HepG2 (cell line): ENCODE measurements at regions not wholly inside any gene's neighbourhood (a gene's known extent, or its start where the extent isn't known, plus 50 kb on each side); places are given as distances from the start of the nearest gene placed in this dataset.

Source experiments
- ATAC-seq: fragments of 200-7000 bp; cut with Tn5 transposase; 3 replicates; pipeline ENCODE4 v1.9.1; 2020; ENCODE audit warnings: mild to moderate bottlenecking, moderate library complexity
- BruUV-seq: library from RNA; stranded (reverse); fragments of 400-500 nt; replicated peaks from 2 replicates; lab custom pipeline; 2021; lab: Mats Ljungman, UMichigan
- CTCF ChIA-PET: fragments of 300-600 bp; formaldehyde crosslinking; extraction: SDS; loops from one replicate; lab custom pipeline; 2021; ENCODE audit warnings: low total read pairs, inconsistent platforms, low intra/inter-chr PET ratio; lab: Yijun Ruan, JAX
- POLR2A ChIA-PET: fragments of 350-600 bp; sonication (Branson Sonifier 250); formaldehyde crosslinking; loops from one replicate; lab custom pipeline; 2020; ENCODE audit warnings: antibody characterized with exemption, inconsistent platforms; lab: Yijun Ruan, JAX
- DNase-seq: peaks from one replicate; pipeline ENCODE4 v3.0.0-alpha.2; 2015; ENCODE audit warnings: low spot score
- FAIRE-seq: peaks from 3 replicates; lab custom pipeline; 2011; peaks lifted over from hg19 to GRCh38; lab: Jason Lieb, UNC
- H2AFZ ChIP-seq: one replicate; pipeline ENCODE4 v1.6.1; 2011; ENCODE audit warnings: low read length, inconsistent platforms
- H3K27ac ChIP-seq: fragments of 300-600 bp; 3 replicates; pipeline ENCODE4 v1.8.0; 2011; ENCODE audit warnings: mixed run types, mild to moderate bottlenecking, mixed read lengths, low read length, inconsistent platforms; ENCODE audit not compliant: insufficient read depth; ENCODE audit errors: extremely low read length
- H3K27me3 ChIP-seq, 2 experiments: fragments of 200-600 bp in 1 of 2; 2 replicates in 1 of 2; 3 replicates in 1 of 2; pipeline versions ENCODE4 v1.6.0 to v1.8.0; 2011; ENCODE audit warnings: low read length in 2 of 2, mild to moderate bottlenecking in 2 of 2, moderate library complexity in 2 of 2, inconsistent platforms in 1 of 2; ENCODE audit not compliant: insufficient read depth in 2 of 2, control insufficient read depth in 1 of 2
- H3K36me3 ChIP-seq, 2 experiments: fragments of 200-600 bp in 1 of 2; replicated peaks in 1 of 2; 2 replicates in 1 of 2; 3 replicates in 1 of 2; pipeline versions ENCODE4 v1.5.1 to v1.8.0; 2011; ENCODE audit warnings: low read length in 2 of 2, inconsistent platforms in 1 of 2; ENCODE audit not compliant: insufficient read depth in 2 of 2, control insufficient read depth in 1 of 2
- H3K4me1 ChIP-seq: 2 replicates; pipeline ENCODE4 v1.5.1; 2012; ENCODE audit warnings: low read length, inconsistent platforms; ENCODE audit not compliant: insufficient read depth
- H3K4me2 ChIP-seq: 2 replicates; pipeline ENCODE4 v1.6.0; 2011; ENCODE audit warnings: low read depth, low read length, inconsistent platforms
- H3K4me3 ChIP-seq, 3 experiments: fragments of 200-600 bp in 1 of 3; sonication (generic), shearing (Covaris generic) in 1 of 3; replicated peaks in 1 of 3; 2 replicates each; pipeline ENCODE4 v1.5.1; 2011 to 2016; ENCODE audit warnings: low read length in 3 of 3, inconsistent platforms in 2 of 3, low read depth in 2 of 3, mild to moderate bottlenecking in 2 of 3, control low read depth in 1 of 3, mixed read lengths in 1 of 3; ENCODE audit not compliant: insufficient read depth in 1 of 3
- H3K79me2 ChIP-seq: one replicate; pipeline ENCODE4 v1.6.1; 2011; ENCODE audit warnings: low read length, inconsistent platforms; ENCODE audit not compliant: insufficient read depth
- H3K9ac ChIP-seq: 2 replicates; pipeline ENCODE4 v1.6.0; 2011; ENCODE audit warnings: mild to moderate bottlenecking, low read depth, low read length, inconsistent platforms; ENCODE audit not compliant: insufficient read depth
- H3K9me3 ChIP-seq: 2 replicates; pipeline ENCODE4 v1.5.1; 2012; ENCODE audit warnings: mild to moderate bottlenecking, low read length
- H4K20me1 ChIP-seq: 2 replicates; pipeline ENCODE4 v1.6.0; 2011; ENCODE audit warnings: inconsistent platforms, mild to moderate bottlenecking, low read length, moderate library complexity; ENCODE audit not compliant: insufficient read depth
- KIAA2018 ChIP-seq: sonication (generic); formaldehyde crosslinking; IDR thresholded peaks from 2 replicates; pipeline ENCODE4 v1.5.0; 2020; ENCODE audit warnings: mild to moderate bottlenecking, missing genetic modification reagents, borderline replicate concordance
- PTBP1 ChIP-seq: fragments of 200-400 bp; formaldehyde crosslinking; IDR thresholded peaks from 2 replicates; pipeline ENCODE4 v1.6.1; 2018; ENCODE audit warnings: low read length, low read depth; ENCODE audit not compliant: poor library complexity, severe bottlenecking
- ZMYM4 ChIP-seq: sonication (generic); formaldehyde crosslinking; IDR thresholded peaks from 2 replicates; pipeline ENCODE4 v1.8.1; 2023; ENCODE audit warnings: mild to moderate bottlenecking, missing genetic modification reagents
- ZNF136 ChIP-seq: sonication (generic); formaldehyde crosslinking; IDR thresholded peaks from 2 replicates; pipeline ENCODE4 v1.8.1; 2022; ENCODE audit warnings: low read depth, mild to moderate bottlenecking, moderate library complexity, missing genetic modification reagents
- ZNF225 ChIP-seq: sonication (generic); formaldehyde crosslinking; IDR thresholded peaks from 2 replicates; pipeline ENCODE4 v1.4.0; 2020; ENCODE audit warnings: mild to moderate bottlenecking, missing genetic modification reagents
- ZSCAN12 ChIP-seq: sonication (generic); formaldehyde crosslinking; IDR thresholded peaks from 2 replicates; pipeline ENCODE4 v1.9.0; 2021; ENCODE audit warnings: mild to moderate bottlenecking, missing genetic modification reagents
- WGBS: methylation state at CpG from one replicate; pipeline ENCODE4 v1.1.6; 2017; ENCODE audit warnings: low lambda C conversion rate; 5-methylcytosine and 5-hydroxymethylcytosine counted together
- in situ Hi-C: cut with HindIII; loops from 2 replicates; pipeline ENCODE4 v1.10.0; 2017; ENCODE audit warnings: low pct_unique_long_range_greater_than_20kb; ENCODE audit not compliant: extremely low pct_ligation_motif_present
- intact Hi-C: fragments of 100-400 bp; cut with micrococcal nuclease; formaldehyde crosslinking; loops from one replicate; pipeline ENCODE4 v1.10.0; 2022; ENCODE audit not compliant: unreplicated experiment
- TF ChIP-seq, protein P1 (sequence below): sonication (generic); formaldehyde crosslinking; IDR thresholded peaks from 2 replicates; pipeline ENCODE4 v1.5.0; 2020; ENCODE audit warnings: missing genetic modification reagents
- TF ChIP-seq, protein P2 (sequence below): sonication (generic); formaldehyde crosslinking; IDR thresholded peaks from 2 replicates; pipeline ENCODE4 v1.4.0; 2020; ENCODE audit warnings: missing genetic modification reagents

- ATAC-seq, result no peak
- no peak overlapping the region for H3K27ac ChIP-seq
- CTCF ChIA-PET, result no interaction called here
- no peaks in the 10 kb centered on the region for H4K20me1 ChIP-seq
- H3K79me2 ChIP-seq, result no peaks in the 10 kb centered on the region
- H3K9me3 ChIP-seq, result no peaks in the 10 kb centered on the region
- no peak for FAIRE-seq
- H3K36me3 ChIP-seq, result no peaks in the 10 kb centered on the region
- in situ Hi-C loops, result no loop called here
- TF ChIP-seq ZSCAN12 (CRISPR knock-in tag) (no peak), PTBP1 (no peak), ZNF225 (no peak), ZMYM4 (CRISPR knock-in tag) (no peak), KIAA2018 (CRISPR knock-in tag) (no peak), ZNF136 (no peak)
- TF ChIP-seq, protein P1, sequence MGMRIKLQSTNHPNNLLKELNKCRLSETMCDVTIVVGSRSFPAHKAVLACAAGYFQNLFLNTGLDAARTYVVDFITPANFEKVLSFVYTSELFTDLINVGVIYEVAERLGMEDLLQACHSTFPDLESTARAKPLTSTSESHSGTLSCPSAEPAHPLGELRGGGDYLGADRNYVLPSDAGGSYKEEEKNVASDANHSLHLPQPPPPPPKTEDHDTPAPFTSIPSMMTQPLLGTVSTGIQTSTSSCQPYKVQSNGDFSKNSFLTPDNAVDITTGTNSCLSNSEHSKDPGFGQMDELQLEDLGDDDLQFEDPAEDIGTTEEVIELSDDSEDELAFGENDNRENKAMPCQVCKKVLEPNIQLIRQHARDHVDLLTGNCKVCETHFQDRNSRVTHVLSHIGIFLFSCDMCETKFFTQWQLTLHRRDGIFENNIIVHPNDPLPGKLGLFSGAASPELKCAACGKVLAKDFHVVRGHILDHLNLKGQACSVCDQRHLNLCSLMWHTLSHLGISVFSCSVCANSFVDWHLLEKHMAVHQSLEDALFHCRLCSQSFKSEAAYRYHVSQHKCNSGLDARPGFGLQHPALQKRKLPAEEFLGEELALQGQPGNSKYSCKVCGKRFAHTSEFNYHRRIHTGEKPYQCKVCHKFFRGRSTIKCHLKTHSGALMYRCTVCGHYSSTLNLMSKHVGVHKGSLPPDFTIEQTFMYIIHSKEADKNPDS (CRISPR knock-in tag), result no peak
- TF ChIP-seq, protein P2, sequence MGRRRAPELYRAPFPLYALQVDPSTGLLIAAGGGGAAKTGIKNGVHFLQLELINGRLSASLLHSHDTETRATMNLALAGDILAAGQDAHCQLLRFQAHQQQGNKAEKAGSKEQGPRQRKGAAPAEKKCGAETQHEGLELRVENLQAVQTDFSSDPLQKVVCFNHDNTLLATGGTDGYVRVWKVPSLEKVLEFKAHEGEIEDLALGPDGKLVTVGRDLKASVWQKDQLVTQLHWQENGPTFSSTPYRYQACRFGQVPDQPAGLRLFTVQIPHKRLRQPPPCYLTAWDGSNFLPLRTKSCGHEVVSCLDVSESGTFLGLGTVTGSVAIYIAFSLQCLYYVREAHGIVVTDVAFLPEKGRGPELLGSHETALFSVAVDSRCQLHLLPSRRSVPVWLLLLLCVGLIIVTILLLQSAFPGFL, result no peak
- TF ChIP-seq, all 625 proteins: peak for 0
- H3K4me1 ChIP-seq, result no peaks in the 10 kb centered on the region
- H2AFZ ChIP-seq, result no peak overlapping the region
- no peak overlapping the region for H3K4me3 ChIP-seq
- no peak overlapping the region for H3K9ac ChIP-seq
- 5% methylated on average over 5 of the region's 5 CpGs for WGBS
- no peak for DNase-seq
- POLR2A ChIA-PET, result no interaction called here
- no peaks in the 10 kb centered on the region for H3K27me3 ChIP-seq
- no TSS peak for BruUV-seq
- H3K4me2 ChIP-seq, result no peak overlapping the region
- intact Hi-C loops, result no loop called here
These were observed 96.1 kb downstream of the KBTBD8 start for GRCh38 chr3:67094167-67094566.
